ENCODE measurements at regions not wholly inside any gene's neighbourhood (a gene's known extent, or its start where the extent isn't known, plus 50 kb on each side); places are given as distances from the start of the nearest gene placed in this dataset.

- TF ChIP-seq CTCF (conservative IDR thresholded peaks at IDR 0.05; ENCODE audit: low read depth, low read length) (no peak), EZH2 (IDR thresholded peaks at IDR 0.05; ENCODE audit: borderline replicate concordance, low read depth, low read length, poor library complexity, severe bottlenecking) (no peak)
Observed at GRCh38 chr6:79378957-79379356, 144.5 kb upstream of the HMGN3 start.

All from A673 (cell line).